ENCODE measurements at regions not wholly inside any gene's neighbourhood (a gene's known extent, or its start where the extent isn't known, plus 50 kb on each side); places are given as distances from the start of the nearest gene placed in this dataset.

- DNase-seq (ENCODE audit: low read depth, low spot score): no peak
- TF ChIP-seq CTCF (IDR thresholded peaks at IDR 0.05; ENCODE audit: insufficient read depth, low read length, missing control alignments): no peak
- H3K4me3 ChIP-seq (ENCODE audit: low read depth, low read length): no peak overlapping the region
- CTCF ChIA-PET: no interaction called here
- POLR2A ChIA-PET: no interaction called here
Observed at GRCh38 chr10:107423903-107424302, 259.4 kb upstream of the SORCS1 start.

- ChIA-PET POLR2A (no interaction called here), CTCF (interaction anchor here (1.3 kb wide), 1 partner anchor 13 kb away, joined by 4 read pairs; no protein-coding TSS in a partner anchor)
- no peak for TF ChIP-seq CTCF (IDR thresholded peaks at IDR 0.05; ENCODE audit: insufficient read depth, low read length, missing control alignments)
- no peak for DNase-seq (ENCODE audit: low read depth, low spot score)
- no peak overlapping the region for H3K4me3 ChIP-seq (ENCODE audit: low read depth, low read length)
Observed at GRCh38 chr10:107422681-107423080, 258.2 kb upstream of the SORCS1 start.

- no peak for TF ChIP-seq CTCF (IDR thresholded peaks at IDR 0.05; ENCODE audit: insufficient read depth, low read length, missing control alignments)
- no peak overlapping the region for H3K4me3 ChIP-seq (ENCODE audit: low read depth, low read length)
- ChIA-PET POLR2A (no interaction called here), CTCF (interaction anchor here (2.5 kb wide), 1 partner anchor 11 kb away, joined by 6 read pairs; no protein-coding TSS in a partner anchor)
- DNase-seq (ENCODE audit: low read depth, low spot score): no peak
Observed at GRCh38 chr10:107420196-107420595, 255.7 kb upstream of the SORCS1 start.

GRCh38 chr10:107418085-107418806, 253.7 kb upstream of the SORCS1 start:
- ChIA-PET CTCF (interaction anchor here (2.5 kb wide), 1 partner anchor 9 kb away, joined by 6 read pairs; no protein-coding TSS in a partner anchor), POLR2A (interaction anchor here (0.5 kb wide), 1 partner anchor 406 kb away, joined by 3 read pairs; no protein-coding TSS in a partner anchor)
- no peak for DNase-seq (ENCODE audit: low read depth, low spot score)
- no peak overlapping the region for H3K4me3 ChIP-seq (ENCODE audit: low read depth, low read length)
- TF ChIP-seq CTCF (IDR thresholded peaks at IDR 0.05; ENCODE audit: insufficient read depth, low read length, missing control alignments): no peak

- POLR2A ChIA-PET: no interaction called here
- TF ChIP-seq CTCF (IDR thresholded peaks at IDR 0.05; ENCODE audit: insufficient read depth, low read length, missing control alignments): no peak
- CTCF ChIA-PET: interaction anchor here (2.5 kb wide), 1 partner anchor 8 kb away, joined by 6 read pairs; no protein-coding TSS in a partner anchor
- no peak for DNase-seq (ENCODE audit: low read depth, low spot score)
- H3K4me3 ChIP-seq (ENCODE audit: low read depth, low read length): no peak overlapping the region
Observed at GRCh38 chr10:107417446-107417845, 252.9 kb upstream of the SORCS1 start.

GRCh38 chr10:107415446-107415845, 250.9 kb upstream of the SORCS1 start:
- ChIA-PET POLR2A (no interaction called here), CTCF (no interaction called here)
- DNase-seq (ENCODE audit: low read depth, low spot score): no peak
- TF ChIP-seq CTCF (IDR thresholded peaks at IDR 0.05; ENCODE audit: insufficient read depth, low read length, missing control alignments): no peak
- H3K4me3 ChIP-seq (ENCODE audit: low read depth, low read length): no peak overlapping the region

All from AG04449 (cell line).